Fibroblast of pulmonary artery (primary cell): ENCODE measurements at regions not wholly inside any gene's neighbourhood (a gene's known extent, or its start where the extent isn't known, plus 50 kb on each side); places are given as distances from the start of the nearest gene placed in this dataset.

ENCODE experiments used
- DNase-seq: peaks from one replicate; pipeline ENCODE4 v3.0.0-alpha.2; 2010; ENCODE audit warnings: low read depth
- H3K4me3 ChIP-seq: replicated peaks from 2 replicates; pipeline ENCODE4 v1.5.1; 2011; ENCODE audit warnings: low read depth, mild to moderate bottlenecking, control low read depth, low read length, moderate library complexity
- CTCF ChIP-seq: IDR thresholded peaks from 2 replicates; pipeline ENCODE4 v1.5.1; 2011; ENCODE audit warnings: mild to moderate bottlenecking, control low read depth, low read length, inconsistent platforms; ENCODE audit errors: missing control alignments

- TF ChIP-seq CTCF, result no peak
- H3K4me3 ChIP-seq, result no peak overlapping the region
- DNase-seq, result no peak
Measured at GRCh38 chr5:124245276-124245675, 501.2 kb downstream of the ZNF608 start.

GRCh38 chr5:124240732-124241131 is 505.7 kb downstream of the ZNF608 start:
- TF ChIP-seq CTCF, result no peak
- no peak for DNase-seq

GRCh38 chr5:124239572-124239971 is 506.9 kb downstream of the ZNF608 start:
- DNase-seq, result no peak
- TF ChIP-seq CTCF, result no peak

More at GRCh38 chr5:124240732-124241131, 505.7 kb downstream of the ZNF608 start:
- no peak overlapping the region for H3K4me3 ChIP-seq

GRCh38 chr5:124238350-124238749 is 508.1 kb downstream of the ZNF608 start:
- DNase-seq, result no peak
- no peak overlapping the region for H3K4me3 ChIP-seq

More at GRCh38 chr5:124239572-124239971, 506.9 kb downstream of the ZNF608 start:
- H3K4me3 ChIP-seq, result no peak overlapping the region

GRCh38 chr5:124237206-124237695 is 509.2 kb downstream of the ZNF608 start:
- no peak overlapping the region for H3K4me3 ChIP-seq
- TF ChIP-seq CTCF, result no peak
- no peak for DNase-seq

More at GRCh38 chr5:124238350-124238749, 508.1 kb downstream of the ZNF608 start:
- TF ChIP-seq CTCF, result no peak

GRCh38 chr5:124236361-124237205 is 509.9 kb downstream of the ZNF608 start:
- no peak for TF ChIP-seq CTCF
- DNase-seq, result no peak

GRCh38 chr5:124235576-124235975 is 510.9 kb downstream of the ZNF608 start:
- no peak overlapping the region for H3K4me3 ChIP-seq
- TF ChIP-seq CTCF, result no peak
- no peak for DNase-seq

More at GRCh38 chr5:124236361-124237205, 509.9 kb downstream of the ZNF608 start:
- H3K4me3 ChIP-seq, result no peak overlapping the region
